SK-N-SH (cell line): ENCODE measurements at regions not wholly inside any gene's neighbourhood (a gene's known extent, or its start where the extent isn't known, plus 50 kb on each side); places are given as distances from the start of the nearest gene placed in this dataset.

Source experiments
- EP300 ChIP-seq, 2 experiments: IDR thresholded peaks; 2 replicates each; pipeline versions ENCODE4 v1.4.0 to v1.6.1; 2012; ENCODE audit warnings: borderline replicate concordance in 1 of 2, low read depth in 1 of 2, low read length in 1 of 2
- JUND ChIP-seq: IDR thresholded peaks from 2 replicates; pipeline ENCODE4 v1.4.0; 2012
- NRF1 ChIP-seq: IDR thresholded peaks from 2 replicates; pipeline ENCODE4 v1.6.1; 2012; ENCODE audit warnings: low read depth, mild to moderate bottlenecking, low read length
- POLR2AphosphoS5 ChIP-seq: IDR thresholded peaks from 2 replicates; pipeline ENCODE4 v1.6.1; 2012; ENCODE audit warnings: low read depth, low read length
- RFX5 ChIP-seq: IDR thresholded peaks from 2 replicates; pipeline ENCODE4 v1.6.1; 2012; ENCODE audit warnings: mild to moderate bottlenecking, improper control_type of control experiment, low read length
- SMC3 ChIP-seq: IDR thresholded peaks from 2 replicates; pipeline ENCODE4 v1.6.1; 2012; ENCODE audit warnings: low read depth, low read length, improper control_type of control experiment
- TAF1 ChIP-seq: IDR thresholded peaks from 2 replicates; pipeline ENCODE4 v1.6.1; 2012; ENCODE audit warnings: low read depth, mild to moderate bottlenecking, low read length, moderate library complexity, borderline replicate concordance
- TF ChIP-seq, protein P1 (sequence below): fragments of 200-600 bp; sonication (generic); IDR thresholded peaks from 2 replicates; pipeline ENCODE4 v1.6.1; 2017; ENCODE audit warnings: antibody characterized with exemption, mild to moderate bottlenecking, moderate library complexity

GRCh38 chr18:39019989-39020388 lies 1454.4 kb upstream of the CELF4 start:
- TF ChIP-seq TAF1 (no peak), EP300 (IDR thresholded peaks at IDR 0.05; ENCODE audit: borderline replicate concordance in 1 of 2, low read depth in 1 of 2, low read length in 1 of 2) (no peak), RFX5 (no peak), SMC3 (no peak), JUND (no peak), NRF1 (no peak), POLR2AphosphoS5 (no peak)
- TF ChIP-seq, protein P1, sequence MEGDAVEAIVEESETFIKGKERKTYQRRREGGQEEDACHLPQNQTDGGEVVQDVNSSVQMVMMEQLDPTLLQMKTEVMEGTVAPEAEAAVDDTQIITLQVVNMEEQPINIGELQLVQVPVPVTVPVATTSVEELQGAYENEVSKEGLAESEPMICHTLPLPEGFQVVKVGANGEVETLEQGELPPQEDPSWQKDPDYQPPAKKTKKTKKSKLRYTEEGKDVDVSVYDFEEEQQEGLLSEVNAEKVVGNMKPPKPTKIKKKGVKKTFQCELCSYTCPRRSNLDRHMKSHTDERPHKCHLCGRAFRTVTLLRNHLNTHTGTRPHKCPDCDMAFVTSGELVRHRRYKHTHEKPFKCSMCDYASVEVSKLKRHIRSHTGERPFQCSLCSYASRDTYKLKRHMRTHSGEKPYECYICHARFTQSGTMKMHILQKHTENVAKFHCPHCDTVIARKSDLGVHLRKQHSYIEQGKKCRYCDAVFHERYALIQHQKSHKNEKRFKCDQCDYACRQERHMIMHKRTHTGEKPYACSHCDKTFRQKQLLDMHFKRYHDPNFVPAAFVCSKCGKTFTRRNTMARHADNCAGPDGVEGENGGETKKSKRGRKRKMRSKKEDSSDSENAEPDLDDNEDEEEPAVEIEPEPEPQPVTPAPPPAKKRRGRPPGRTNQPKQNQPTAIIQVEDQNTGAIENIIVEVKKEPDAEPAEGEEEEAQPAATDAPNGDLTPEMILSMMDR: no peak
